GM12865 (cell line): ENCODE measurements at regions not wholly inside any gene's neighbourhood (a gene's known extent, or its start where the extent isn't known, plus 50 kb on each side); places are given as distances from the start of the nearest gene placed in this dataset.

Experiments
- DNase-seq: peaks from one replicate; pipeline ENCODE4 v3.0.0; 2010; ENCODE audit warnings: low read depth
- H3K4me3 ChIP-seq: 2 replicates; pipeline ENCODE4 v1.5.1; 2011; ENCODE audit warnings: mild to moderate bottlenecking, low read depth, low read length, control low read depth
- CTCF ChIP-seq: IDR thresholded peaks from 2 replicates; pipeline ENCODE4 v1.5.1; 2011; ENCODE audit warnings: low read length, control low read depth, low read depth, inconsistent platforms; ENCODE audit not compliant: insufficient read depth; ENCODE audit errors: missing control alignments

GRCh38 chr5:73231246-73231778, 58.3 kb downstream of the TMEM174 start:
- H3K4me3 ChIP-seq = no peak overlapping the region
- TF ChIP-seq CTCF = no peak
- DNase-seq = no peak

GRCh38 chr5:73230264-73231245, 57.6 kb downstream of the TMEM174 start:
- TF ChIP-seq CTCF = no peak
- DNase-seq = no peak
- H3K4me3 ChIP-seq = no peak overlapping the region

- TF ChIP-seq CTCF = no peak
- H3K4me3 ChIP-seq = no peak overlapping the region
- DNase-seq = no peak
Measured at GRCh38 chr5:73229271-73229670, 56.3 kb downstream of the TMEM174 start.

- TF ChIP-seq CTCF = no peak
- no peak overlapping the region for H3K4me3 ChIP-seq
- no peak for DNase-seq
Measured at GRCh38 chr5:73228052-73228451, 55.1 kb downstream of the TMEM174 start.
